ENCODE measurements at regions not wholly inside any gene's neighbourhood (a gene's known extent, or its start where the extent isn't known, plus 50 kb on each side); places are given as distances from the start of the nearest gene placed in this dataset.

- Histone ChIP-seq H3K27me3 (replicated peaks in 1 of 2; ENCODE audit: control insufficient read depth in 2 of 2, insufficient read depth in 2 of 2, low read length in 1 of 2) (no peaks in the 10 kb centered on the region; a peak in 1 of 4 replicates), H3K9me3 (replicated peaks; ENCODE audit: control insufficient read depth, insufficient read depth, low read length) (no peaks in the 10 kb centered on the region), H3K36me3 (ENCODE audit: control insufficient read depth in 2 of 2, insufficient read depth in 2 of 2, low read length in 1 of 2) (no peaks in the 10 kb centered on the region), H3K27ac (ENCODE audit: control insufficient read depth, insufficient read depth) (no peak overlapping the region), H3K4me1 (ENCODE audit: control insufficient read depth, insufficient read depth, low read length) (peaks cover 15% of the 10 kb centered on the region), H3K4me2 (ENCODE audit: control insufficient read depth, insufficient read depth) (peak overlapping the region; percentile 41), H3K4me3 (no peak overlapping the region), H4K20me1 (ENCODE audit: control insufficient read depth, insufficient read depth) (no peaks in the 10 kb centered on the region), H3K79me2 (ENCODE audit: control insufficient read depth, insufficient read depth, low read length) (no peaks in the 10 kb centered on the region), H2AFZ (ENCODE audit: control insufficient read depth, low read depth, low read length) (no peak overlapping the region), H3K9ac (ENCODE audit: control insufficient read depth, insufficient read depth, low read length) (no peak overlapping the region)
- ChIA-PET CTCF (interaction anchor here (1.2 kb wide), 1 partner anchor 11 kb away, joined by 4 read pairs; no protein-coding TSS in a partner anchor), SMC1A (ENCODE audit: uncharacterized antibody, unreplicated experiment) (interaction anchor here (0.7 to 1.1 kb wide), 3 partner anchors 11 to 59 kb away, joined by 3 to 5 read pairs (median 3); no protein-coding TSS in a partner anchor), POLR2A (no interaction called here), RAD21 (ENCODE audit: unreplicated experiment) (interaction anchor here (0.9 to 1.3 kb wide), 4 partner anchors 52 to 374 kb away, joined by 3 to 4 read pairs (median 4); no protein-coding TSS in a partner anchor)
- peak; percentile 64; the same call in 1 of the 2 replicates for TF ChIP-seq SPI1 (IDR thresholded peaks at IDR 0.05; ENCODE audit: borderline replicate concordance, insufficient read depth, low read depth, low read length)
- peak; percentile 73 for TF ChIP-seq IKZF1 (conservative IDR thresholded peaks at IDR 0.05)
- peak; percentile 50 to 56; a peak in 2 of 4 replicates for TF ChIP-seq IKZF2 (IDR thresholded peaks at IDR 0.05)
- no peak for TF ChIP-seq POLR2AphosphoS5 (IDR thresholded peaks at IDR 0.05; ENCODE audit: low read length)
- peak; percentile 79 for TF ChIP-seq MTA2 (IDR thresholded peaks at IDR 0.05; ENCODE audit: low read depth)
- TF ChIP-seq MLLT1 (IDR thresholded peaks at IDR 0.05): no peak
- TF ChIP-seq MEF2B (IDR thresholded peaks at IDR 0.05; ENCODE audit: partially characterized antibody, poor library complexity, severe bottlenecking): peak; percentile 36
- TF ChIP-seq BCL11A (IDR thresholded peaks at IDR 0.05; ENCODE audit: low read depth, low read length): peak; percentile 41; the same call in 1 of the 2 replicates
- peak; percentile 48; the same call in 1 of the 2 replicates for TF ChIP-seq DPF2 (IDR thresholded peaks at IDR 0.05)
- DNase-seq (ENCODE audit: low read depth, low spot score): peak; percentile 4
- BruUV-seq (replicated peaks): no TSS peak
- intact Hi-C loops (cut with micrococcal nuclease; ENCODE audit: unreplicated experiment) (no loop called here), in situ Hi-C loops (cut with MboI) (no loop called here)
- ATAC-seq: peak; percentile 62
- no peak for FAIRE-seq
These were observed 50.7 kb upstream of the TNFRSF21 start for GRCh38 chr6:47360388-47360787.
